CD4-positive, CD25-positive, alpha-beta regulatory T cell (primary cell): ENCODE measurements at regions not wholly inside any gene's neighbourhood (a gene's known extent, or its start where the extent isn't known, plus 50 kb on each side); places are given as distances from the start of the nearest gene placed in this dataset.
A peak's percentile ranks its signal among the peaks of the same experiment; 100 is the strongest.
"Not testable (repeated sequence)": the region's sequence is repeated elsewhere in the genome, so short reads cannot be mapped to it uniquely, and the experiment has no call there.

Source experiments
- ATAC-seq, 2 donors: fragments of 150-1000 bp; cut with Tn5 transposase; one replicate each; pipeline ENCODE4 v1.10.0; 2021; ENCODE audit warnings: low read depth in 2 of 2, moderate number of reproducible peaks in 2 of 2, moderate library complexity in 1 of 2
- DNase-seq, 3 donors: peaks; one replicate each; pipeline versions ENCODE4 v3.0.0 to v3.0.0-alpha.2; 2012 to 2022; ENCODE audit warnings: mixed read lengths in 1 of 3
- H3K27ac ChIP-seq: one replicate; pipeline ENCODE4 v1.7.0; 2013; ENCODE audit warnings: mild to moderate bottlenecking, low read length; ENCODE audit not compliant: insufficient read depth, poor library complexity, severe bottlenecking
- H3K27me3 ChIP-seq: one replicate; pipeline ENCODE4 v1.7.0; 2013; ENCODE audit warnings: low read length; ENCODE audit not compliant: control insufficient read depth, insufficient read depth
- H3K36me3 ChIP-seq: one replicate; pipeline ENCODE4 v1.7.0; 2013; ENCODE audit warnings: mild to moderate bottlenecking, low read length, moderate library complexity; ENCODE audit not compliant: control insufficient read depth, insufficient read depth
- H3K4me1 ChIP-seq: 2 replicates; pipeline ENCODE4 v1.7.0; 2013; ENCODE audit warnings: mild to moderate bottlenecking, low read length; ENCODE audit not compliant: insufficient read depth, control insufficient read depth, poor library complexity, severe bottlenecking
- H3K4me3 ChIP-seq: one replicate; pipeline ENCODE4 v1.7.0; 2013; ENCODE audit warnings: low read depth, mild to moderate bottlenecking, low read length, moderate library complexity
- H3K9me3 ChIP-seq, 2 experiments: 1 replicate in 1 of 2; 2 replicates in 1 of 2; pipeline ENCODE4 v1.7.0; 2013; ENCODE audit warnings: low read length in 2 of 2, mild to moderate bottlenecking in 1 of 2, moderate library complexity in 1 of 2; ENCODE audit not compliant: control insufficient read depth in 2 of 2
- H3K27ac Mint-ChIP-seq, 3 donors: one replicate each; pipeline ENCODE4 v1.8.0; 2020 to 2022; ENCODE audit warnings: mild to moderate bottlenecking in 3 of 3, mixed read lengths in 3 of 3, moderate library complexity in 2 of 3
- H3K27me3 Mint-ChIP-seq: one replicate; pipeline ENCODE4 v1.8.0; 2022; ENCODE audit warnings: mild to moderate bottlenecking, mixed read lengths
- H3K36me3 Mint-ChIP-seq: one replicate; pipeline ENCODE4 v1.8.0; 2020; ENCODE audit warnings: mixed read lengths
- H3K4me1 Mint-ChIP-seq, 4 donors: one replicate each; pipeline ENCODE4 v1.8.0; 2020 to 2022; ENCODE audit warnings: mixed read lengths in 4 of 4, mild to moderate bottlenecking in 1 of 4
- H3K4me3 Mint-ChIP-seq, 4 donors: one replicate each; pipeline ENCODE4 v1.8.0; 2020 to 2022; ENCODE audit warnings: mild to moderate bottlenecking in 4 of 4, mixed read lengths in 4 of 4, moderate library complexity in 3 of 4
- H3K9me3 Mint-ChIP-seq, 7 donors: one replicate each; pipeline ENCODE4 v1.8.0; 2020 to 2022; ENCODE audit warnings: mixed read lengths in 7 of 7, mild to moderate bottlenecking in 3 of 7, moderate library complexity in 2 of 7

DNA sequence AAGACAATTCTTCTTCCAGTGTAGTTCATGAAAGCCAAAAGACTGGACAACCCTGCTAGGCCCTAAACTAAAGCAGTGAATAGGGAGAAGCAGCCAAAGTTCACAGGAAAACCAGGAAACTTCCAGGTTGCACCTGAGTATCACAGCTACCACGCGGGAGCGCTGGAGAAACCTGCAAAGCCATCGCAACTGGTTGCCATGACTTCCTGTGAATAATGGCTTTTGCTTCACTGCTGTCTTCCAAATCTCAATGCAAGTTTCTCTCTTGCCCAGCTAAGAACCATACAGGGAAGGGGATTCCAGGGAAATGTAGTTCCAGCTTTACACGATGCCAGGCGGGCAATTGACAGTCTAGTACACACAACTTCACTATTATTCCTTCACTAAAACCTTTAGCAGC, 114.1 kb downstream of the GXYLT1 start:
- Mint-ChIP-seq H3K4me1 (no peaks in the 10 kb centered on the region), H3K4me3 (no peak overlapping the region), H3K27me3 (peaks cover 4% of the 10 kb centered on the region), H3K36me3 (no peaks in the 10 kb centered on the region), H3K27ac (no peak overlapping the region), H3K9me3 (no peaks in the 10 kb centered on the region)
- Histone ChIP-seq H3K27ac (no peak overlapping the region), H3K27me3 (peaks cover 6% of the 10 kb centered on the region), H3K9me3 (no peaks in the 10 kb centered on the region), H3K4me3 (no peak overlapping the region), H3K36me3 (no peaks in the 10 kb centered on the region), H3K4me1 (no peaks in the 10 kb centered on the region)
- ATAC-seq = no peak
- no peak for DNase-seq

GRCh38 chr12:42027546-42027945, 117.1 kb downstream of the GXYLT1 start:
- no peak for DNase-seq
- H3K4me1 ChIP-seq = peaks cover 4% of the 10 kb centered on the region
- Mint-ChIP-seq H3K9me3 (no peaks in the 10 kb centered on the region), H3K4me3 (no peak overlapping the region), H3K4me1 (peaks cover 0 to 11% (median 9%) of the 10 kb centered on the region in 4 donors), H3K36me3 (no peaks in the 10 kb centered on the region), H3K27me3 (peaks cover 19% of the 10 kb centered on the region), H3K27ac (no peak overlapping the region)
- no peak overlapping the region for H3K27ac ChIP-seq
- peaks cover 2% of the 10 kb centered on the region for H3K27me3 ChIP-seq
- no peak for ATAC-seq
- no peaks in the 10 kb centered on the region for H3K9me3 ChIP-seq
- H3K36me3 ChIP-seq = no peaks in the 10 kb centered on the region
- H3K4me3 ChIP-seq = no peak overlapping the region

DNA sequence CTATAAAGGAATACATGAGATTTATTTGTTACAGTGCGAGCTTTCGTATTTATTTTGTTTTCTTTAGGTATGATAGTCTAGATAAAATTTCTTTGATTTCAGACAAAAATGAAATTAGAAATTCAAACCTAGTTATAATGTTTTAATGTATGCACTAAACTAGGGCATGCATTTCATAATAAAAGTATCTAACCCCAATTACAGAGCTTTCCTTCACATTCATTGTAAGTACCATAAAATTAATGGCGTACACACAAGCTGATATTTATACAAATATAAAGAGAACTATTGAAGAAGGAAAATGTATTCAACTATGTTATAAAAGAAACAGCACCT, 120.2 kb downstream of the GXYLT1 start:
- peak overlapping the region; percentile 68 for H3K4me3 ChIP-seq
- H3K27ac Mint-ChIP-seq = peak overlapping the region in 1 of 3 donors; percentile 7

DNA sequence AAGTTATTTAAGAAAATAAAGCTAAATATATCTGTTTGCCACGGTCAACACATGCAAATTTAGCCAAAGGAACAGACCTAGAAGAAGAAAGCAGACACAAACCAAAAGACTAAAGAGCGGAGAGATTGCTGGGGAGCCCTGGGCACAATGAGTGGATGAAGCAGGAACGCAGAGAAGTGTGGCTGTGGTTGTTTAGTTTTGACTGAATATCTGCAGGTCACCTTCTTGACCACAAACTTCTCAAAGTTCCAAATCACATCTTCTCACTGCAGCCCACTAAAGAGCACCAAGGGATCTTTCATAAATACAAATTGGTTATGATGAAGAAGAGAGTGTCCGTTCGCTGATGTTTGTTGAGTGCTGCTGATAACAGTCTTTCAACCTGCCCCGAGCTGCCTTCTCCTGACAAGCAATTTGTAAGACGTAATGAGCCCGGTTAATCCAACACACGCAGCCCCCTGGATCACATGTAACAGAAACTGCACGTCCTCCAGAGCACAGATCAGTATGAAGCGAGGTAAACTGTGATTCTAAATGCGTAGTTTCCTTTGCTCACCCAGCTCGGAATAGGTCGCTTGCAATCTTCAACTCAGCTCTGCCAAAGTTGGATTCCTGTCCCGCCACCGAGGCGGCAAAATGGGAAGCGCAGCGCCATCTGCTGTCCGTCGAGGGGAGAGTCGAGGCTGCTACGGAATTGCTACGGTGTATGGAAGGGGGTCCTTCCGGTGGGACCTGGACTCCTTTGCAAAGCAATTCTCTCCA, 120.8 kb downstream of the GXYLT1 start:
- peaks cover 4% of the 10 kb centered on the region for H3K4me1 ChIP-seq
- ATAC-seq (peak; percentile 70 to 76), DNase-seq (peak; percentile 36 to 65 (median 53))
- peaks cover 2% of the 10 kb centered on the region for H3K27me3 ChIP-seq
- H3K27me3 Mint-ChIP-seq = peaks cover 25% of the 10 kb centered on the region
- peak overlapping the region; percentile 68 for H3K4me3 ChIP-seq
- peak overlapping the region; percentile 10 to 79 (median 64) for H3K4me3 Mint-ChIP-seq
- H3K4me1 Mint-ChIP-seq = peaks cover 0 to 11% (median 9%) of the 10 kb centered on the region in 4 donors
- H3K27ac Mint-ChIP-seq = peak overlapping the region in 1 of 3 donors; percentile 7
- no peaks in the 10 kb centered on the region for H3K36me3 Mint-ChIP-seq
- H3K9me3 Mint-ChIP-seq = no peaks in the 10 kb centered on the region
- H3K27ac ChIP-seq = no peak overlapping the region
- no peaks in the 10 kb centered on the region for H3K36me3 ChIP-seq
- no peaks in the 10 kb centered on the region for H3K9me3 ChIP-seq

More for the DNA sequence above, 120.2 kb downstream of the GXYLT1 start:
- Histone ChIP-seq H3K36me3 (no peaks in the 10 kb centered on the region), H3K27ac (no peak overlapping the region), H3K27me3 (peaks cover 2% of the 10 kb centered on the region), H3K4me1 (peaks cover 4% of the 10 kb centered on the region), H3K9me3 (no peaks in the 10 kb centered on the region)
- Mint-ChIP-seq H3K36me3 (no peaks in the 10 kb centered on the region), H3K9me3 (no peaks in the 10 kb centered on the region), H3K4me1 (peaks cover 0 to 11% (median 9%) of the 10 kb centered on the region in 4 donors), H3K4me3 (peak overlapping the region in 2 of 4 donors; percentile 78 to 79), H3K27me3 (peaks cover 26% of the 10 kb centered on the region)
- ATAC-seq = no peak
- no peak for DNase-seq

GRCh38 chr12:42021937-42022336, 122.7 kb downstream of the GXYLT1 start:
- H3K4me1 Mint-ChIP-seq = peaks cover 0 to 11% (median 9%) of the 10 kb centered on the region in 4 donors
- H3K9me3 Mint-ChIP-seq, H3K36me3 ChIP-seq, H3K36me3 Mint-ChIP-seq, ATAC-seq, H3K27me3 ChIP-seq, H3K27ac ChIP-seq, DNase-seq, H3K4me1 ChIP-seq, H3K9me3 ChIP-seq, H3K4me3 Mint-ChIP-seq, H3K4me3 ChIP-seq: not testable (repeated sequence)
- H3K27ac Mint-ChIP-seq = peak overlapping the region in 1 of 3 donors; percentile 19
- H3K27me3 Mint-ChIP-seq = peaks cover 25% of the 10 kb centered on the region

DNA sequence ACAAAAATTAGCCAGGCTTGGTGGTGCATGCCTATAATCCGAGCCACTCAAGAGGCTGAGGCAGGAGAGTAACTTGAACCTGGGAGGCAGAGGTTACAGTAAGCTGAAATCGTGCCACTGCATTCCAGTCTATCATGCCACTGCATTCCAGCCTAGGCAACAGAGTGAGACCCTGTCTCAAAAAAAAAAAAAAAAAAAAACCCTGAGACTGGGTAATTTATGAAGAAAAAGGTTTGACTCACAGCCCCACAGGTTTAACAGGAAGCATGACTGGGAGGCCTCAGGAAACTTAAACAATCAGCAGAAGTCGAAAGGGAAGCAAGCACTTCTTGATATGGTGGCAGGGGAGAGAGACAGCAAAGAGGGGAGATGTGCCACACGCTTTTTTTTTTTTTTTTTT, 123.2 kb downstream of the GXYLT1 start:
- Mint-ChIP-seq H3K27ac (peak overlapping the region in 1 of 3 donors; percentile 19), H3K9me3 (peaks cover 0 to 1% (median 0%) of the 10 kb centered on the region in 7 donors), H3K4me1 (peaks cover 0 to 11% (median 9%) of the 10 kb centered on the region in 4 donors), H3K27me3 (peaks cover 25% of the 10 kb centered on the region), H3K4me3 (no peak overlapping the region), H3K36me3 (no peaks in the 10 kb centered on the region)
- no peak overlapping the region for H3K27ac ChIP-seq
- H3K4me3 ChIP-seq = no peak overlapping the region
- peaks cover 2% of the 10 kb centered on the region for H3K27me3 ChIP-seq
- DNase-seq (no peak), ATAC-seq (no peak)
- H3K36me3 ChIP-seq = no peaks in the 10 kb centered on the region
- no peaks in the 10 kb centered on the region for H3K9me3 ChIP-seq
- peaks cover 4% of the 10 kb centered on the region for H3K4me1 ChIP-seq

GRCh38 chr12:42020226-42020625, 124.4 kb downstream of the GXYLT1 start:
- H3K27ac Mint-ChIP-seq = peak overlapping the region in 1 of 3 donors; percentile 45
- DNase-seq (no peak), ATAC-seq (no peak)
- no peak overlapping the region for H3K4me3 Mint-ChIP-seq
- peaks cover 0 to 11% (median 9%) of the 10 kb centered on the region in 4 donors for H3K4me1 Mint-ChIP-seq
- Histone ChIP-seq H3K27ac (no peak overlapping the region), H3K4me3 (no peak overlapping the region), H3K36me3 (no peaks in the 10 kb centered on the region), H3K9me3 (no peaks in the 10 kb centered on the region), H3K27me3 (peaks cover 2% of the 10 kb centered on the region), H3K4me1 (peaks cover 4% of the 10 kb centered on the region)
- peaks cover 0 to 1% (median 0%) of the 10 kb centered on the region in 7 donors for H3K9me3 Mint-ChIP-seq
- H3K27me3 Mint-ChIP-seq = peaks cover 29% of the 10 kb centered on the region
- H3K36me3 Mint-ChIP-seq = no peaks in the 10 kb centered on the region

GRCh38 chr12:42019746-42020145, 124.9 kb downstream of the GXYLT1 start:
- Histone ChIP-seq H3K27me3 (peaks cover 2% of the 10 kb centered on the region), H3K4me3 (no peak overlapping the region), H3K36me3 (no peaks in the 10 kb centered on the region), H3K4me1 (peaks cover 4% of the 10 kb centered on the region), H3K27ac (no peak overlapping the region), H3K9me3 (no peaks in the 10 kb centered on the region)
- DNase-seq (no peak), ATAC-seq (no peak)
- no peak overlapping the region for H3K27ac Mint-ChIP-seq
- H3K4me1 Mint-ChIP-seq = peaks cover 0 to 11% (median 9%) of the 10 kb centered on the region in 4 donors
- H3K27me3 Mint-ChIP-seq = peaks cover 29% of the 10 kb centered on the region
- H3K9me3 Mint-ChIP-seq = peaks cover 0 to 1% (median 0%) of the 10 kb centered on the region in 7 donors
- H3K4me3 Mint-ChIP-seq = no peak overlapping the region
- H3K36me3 Mint-ChIP-seq = no peaks in the 10 kb centered on the region
